Aorta (tissue), 5 donors: ENCODE measurements at regions not wholly inside any gene's neighbourhood (a gene's known extent, or its start where the extent isn't known, plus 50 kb on each side); places are given as distances from the start of the nearest gene placed in this dataset.

Source experiments
- ATAC-seq: fragments of 200-7000 bp; cut with Tn5 transposase; one replicate; pipeline ENCODE4 v1.9.1; 2022; ENCODE audit warnings: moderate library complexity; ENCODE audit not compliant: low FRiP score
- DNase-seq, 2 donors: peaks; one replicate each; pipeline ENCODE4 v3.0.0-alpha.2; 2020
- H3K27ac ChIP-seq, 2 donors: one replicate each; pipeline ENCODE4 v1.5.1; 2013; ENCODE audit warnings: low read length in 2 of 2, mild to moderate bottlenecking in 2 of 2, moderate library complexity in 2 of 2, control low read depth in 1 of 2, inconsistent platforms in 1 of 2, low read depth in 1 of 2
- H3K27me3 ChIP-seq, 2 donors: one replicate each; pipeline ENCODE4 v1.6.1; 2013; ENCODE audit warnings: control low read depth in 1 of 2, low read length in 1 of 2, mild to moderate bottlenecking in 1 of 2, moderate library complexity in 1 of 2; ENCODE audit not compliant: insufficient read depth in 2 of 2, control insufficient read depth in 1 of 2
- H3K36me3 ChIP-seq, 2 donors: one replicate each; pipeline ENCODE4 v1.6.1; 2013; ENCODE audit warnings: control low read depth in 1 of 2, low read length in 1 of 2, mild to moderate bottlenecking in 1 of 2; ENCODE audit not compliant: insufficient read depth in 2 of 2, control insufficient read depth in 1 of 2
- H3K4me1 ChIP-seq, 2 donors: one replicate each; pipeline ENCODE4 v1.6.1; 2013; ENCODE audit warnings: low read length in 2 of 2, control low read depth in 1 of 2, mild to moderate bottlenecking in 1 of 2, moderate library complexity in 1 of 2; ENCODE audit not compliant: insufficient read depth in 2 of 2, control insufficient read depth in 1 of 2
- H3K4me3 ChIP-seq, 2 donors: one replicate each; pipeline ENCODE4 v1.5.1; 2013; ENCODE audit warnings: low read length in 2 of 2, control low read depth in 1 of 2, mild to moderate bottlenecking in 1 of 2
- H3K9me3 ChIP-seq: one replicate; pipeline ENCODE4 v1.6.1; 2013; ENCODE audit warnings: mild to moderate bottlenecking, low read length; ENCODE audit not compliant: control insufficient read depth
- WGBS, 2 donors: extraction: QIAGEN DNeasy Blood & Tissue Kit; methylation state at CpG; one replicate each; pipeline ENCODE4 v1.1.7; 2013; 5-methylcytosine and 5-hydroxymethylcytosine counted together
- intact Hi-C, 2 donors: fragments of 100-400 bp; cut with DNase I; formaldehyde crosslinking; loops; one replicate each; pipeline versions ENCODE4 v1.14.2 to v1.15.0; 2022
- donor health status: healthy with polysubstance abuse.
- donor health status: Bipolar disorder and iron deficiency.
- donor health status: DM: no; HTN: no; CAD: no.
- donor health status: DM: no; HTN: no; CAD: no.
- donor health status: DM: yes; HTN: yes; CAD: no.

DNA sequence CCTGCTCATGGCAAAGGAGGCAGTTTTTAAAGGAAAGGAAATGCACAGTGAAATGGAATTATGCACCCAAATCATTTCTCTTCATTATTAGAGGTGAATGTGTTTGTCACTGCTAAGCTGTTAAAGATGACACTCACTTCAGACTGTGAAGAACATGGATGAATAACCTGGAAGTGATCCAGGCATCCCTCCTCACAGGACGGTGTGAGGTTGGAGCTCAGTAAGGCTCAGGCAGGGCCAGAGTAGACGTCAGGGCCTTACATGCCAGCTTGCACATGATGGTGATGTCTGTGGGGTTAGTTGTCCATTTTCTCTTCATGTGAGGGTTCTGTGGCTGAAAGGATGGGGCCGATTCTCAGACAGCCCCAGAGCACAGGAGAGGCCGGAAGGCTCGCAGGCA is 273.1 kb downstream of the PCNX1 start:
- Histone ChIP-seq H3K4me3 (no peak overlapping the region), H3K9me3 (no peaks in the 10 kb centered on the region), H3K4me1 (no peaks in the 10 kb centered on the region), H3K27me3 (no peaks in the 10 kb centered on the region), H3K27ac (no peak overlapping the region), H3K36me3 (no peaks in the 10 kb centered on the region)
- DNase-seq (no peak), ATAC-seq (no peak)
- 80 to 90% methylated on average over 5 of the region's 5 CpGs for WGBS, 2 donors
- intact Hi-C loops, result no loop called here

GRCh38 chr14:71181215-71182003 is 274.1 kb downstream of the PCNX1 start:
- no peak for DNase-seq
- H3K4me1 ChIP-seq, result no peaks in the 10 kb centered on the region
- no peaks in the 10 kb centered on the region for H3K36me3 ChIP-seq
- no peak overlapping the region for H3K27ac ChIP-seq
- ATAC-seq, result no peak
- H3K9me3 ChIP-seq, result no peaks in the 10 kb centered on the region
- H3K4me3 ChIP-seq, result no peak overlapping the region
- H3K27me3 ChIP-seq, result no peaks in the 10 kb centered on the region
- WGBS, 2 donors, result 95% methylated on average over 23 of the region's 23 CpGs
- intact Hi-C loops, result no loop called here

- no peaks in the 10 kb centered on the region for H3K36me3 ChIP-seq
- no peaks in the 10 kb centered on the region for H3K4me1 ChIP-seq
- H3K4me3 ChIP-seq, result no peak overlapping the region
- DNase-seq, result no peak
- 51 to 53% methylated on average over 7 of the region's 7 CpGs for whole genome bisulfite sequencing, 2 donors
- ATAC-seq, result no peak
- H3K27me3 ChIP-seq, result no peaks in the 10 kb centered on the region
- intact Hi-C loops, result no loop called here
- H3K27ac ChIP-seq, result no peak overlapping the region
- H3K9me3 ChIP-seq, result no peaks in the 10 kb centered on the region
These were observed 276.8 kb downstream of the PCNX1 start for GRCh38 chr14:71183876-71184689.

DNA sequence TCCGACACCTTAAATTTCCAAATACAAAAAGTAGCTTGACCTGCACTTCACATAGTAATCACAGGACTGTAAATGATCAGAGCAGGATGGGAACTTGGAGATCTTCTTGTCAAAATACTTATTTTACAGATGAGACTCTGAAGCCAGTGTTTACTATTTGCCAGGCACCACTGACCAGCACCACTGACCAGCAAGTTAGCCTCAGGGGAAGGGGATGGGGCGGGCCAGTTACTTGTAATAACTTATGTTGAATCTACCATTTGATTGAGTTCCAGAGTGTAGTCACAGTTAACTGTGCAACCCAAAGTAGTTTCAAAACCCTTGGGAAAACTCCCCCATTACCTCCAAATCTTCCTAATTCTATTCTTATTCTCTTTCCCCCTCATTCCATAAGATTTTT is 278.4 kb downstream of the PCNX1 start:
- no peaks in the 10 kb centered on the region for H3K27me3 ChIP-seq
- no peak overlapping the region for H3K27ac ChIP-seq
- DNase-seq, result no peak
- 97 to 100% methylated on average over 2 of the region's 2 CpGs for WGBS, 2 donors
- intact Hi-C loops, result no loop called here
- no peaks in the 10 kb centered on the region for H3K36me3 ChIP-seq
- no peak for ATAC-seq
- no peak overlapping the region for H3K4me3 ChIP-seq
- H3K9me3 ChIP-seq, result no peaks in the 10 kb centered on the region
- H3K4me1 ChIP-seq, result no peaks in the 10 kb centered on the region

DNA sequence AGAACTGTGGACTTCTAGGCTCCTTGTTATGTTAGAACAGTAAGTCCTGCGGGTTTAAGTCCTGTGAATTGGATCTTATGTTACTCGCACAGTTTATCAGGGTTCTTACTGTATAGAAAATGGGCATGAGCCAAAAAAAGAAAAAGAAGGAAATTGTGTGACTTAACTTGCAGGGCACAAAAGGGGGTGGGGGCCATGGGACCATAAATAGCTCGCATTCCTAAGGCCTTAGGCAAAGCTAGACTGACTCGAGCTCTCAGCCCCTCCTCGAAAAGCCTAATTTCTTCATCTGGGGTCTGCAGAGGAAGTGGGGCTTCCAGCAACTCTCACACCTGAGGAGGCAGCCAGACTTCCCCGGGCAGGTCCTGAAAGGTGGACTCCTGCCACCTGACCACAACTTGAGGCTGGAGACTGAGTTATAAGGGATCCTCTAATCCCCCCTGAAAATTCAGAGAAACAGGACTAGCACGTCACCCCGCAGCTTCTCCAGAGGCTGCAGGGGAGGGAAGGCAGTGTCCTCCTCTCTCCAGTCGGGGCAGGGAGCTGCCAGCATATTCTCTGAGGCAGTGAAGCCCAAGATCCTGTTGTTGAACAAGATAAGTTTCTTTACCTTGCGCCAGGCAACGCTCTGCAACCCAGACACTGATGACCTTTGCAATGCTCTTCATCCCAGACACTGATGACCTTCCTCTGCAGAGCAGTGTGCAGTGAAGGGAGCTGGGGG is 280.5 kb downstream of the PCNX1 start:
- Histone ChIP-seq H3K4me1 (no peaks in the 10 kb centered on the region), H3K27ac (no peak overlapping the region), H3K27me3 (no peaks in the 10 kb centered on the region), H3K9me3 (no peaks in the 10 kb centered on the region), H3K36me3 (no peaks in the 10 kb centered on the region), H3K4me3 (no peak overlapping the region)
- WGBS, 2 donors, result 62 to 73% methylated on average over 11 of the region's 11 CpGs
- ATAC-seq (no peak), DNase-seq (no peak)
- intact Hi-C loops, result no loop called here

- intact Hi-C loops, result no loop called here
- Histone ChIP-seq H3K27ac (no peak overlapping the region), H3K4me1 (no peaks in the 10 kb centered on the region), H3K4me3 (no peak overlapping the region), H3K9me3 (no peaks in the 10 kb centered on the region), H3K36me3 (no peaks in the 10 kb centered on the region), H3K27me3 (no peaks in the 10 kb centered on the region)
- DNase-seq (no peak), ATAC-seq (no peak)
- WGBS, 2 donors, result 78% methylated on average over 5 of the region's 5 CpGs
These were observed 283.6 kb downstream of the PCNX1 start for GRCh38 chr14:71190770-71191374.

- H3K4me3 ChIP-seq, result no peak overlapping the region
- intact Hi-C loops, result no loop called here
- no peak overlapping the region for H3K27ac ChIP-seq
- no peak for DNase-seq
- H3K36me3 ChIP-seq, result no peaks in the 10 kb centered on the region
- 60 to 64% methylated on average over 1 of the region's 1 CpG for WGBS, 2 donors
- no peak for ATAC-seq
- no peaks in the 10 kb centered on the region for H3K9me3 ChIP-seq
- H3K27me3 ChIP-seq, result no peaks in the 10 kb centered on the region
- H3K4me1 ChIP-seq, result no peaks in the 10 kb centered on the region
These were observed 286.4 kb downstream of the PCNX1 start for GRCh38 chr14:71193663-71194062.

- intact Hi-C loops, result no loop called here
- Histone ChIP-seq H3K9me3 (no peaks in the 10 kb centered on the region), H3K4me3 (no peak overlapping the region), H3K36me3 (no peaks in the 10 kb centered on the region), H3K27me3 (no peaks in the 10 kb centered on the region), H3K4me1 (no peaks in the 10 kb centered on the region), H3K27ac (no peak overlapping the region)
- 62 to 66% methylated on average over 1 of the region's 1 CpG for WGBS, 2 donors
- ATAC-seq, result no peak
- no peak for DNase-seq
These were observed 287.0 kb downstream of the PCNX1 start for GRCh38 chr14:71194251-71194650.
